Keratinocyte (primary cell): ENCODE measurements at regions not wholly inside any gene's neighbourhood (a gene's known extent, or its start where the extent isn't known, plus 50 kb on each side); places are given as distances from the start of the nearest gene placed in this dataset.

Experiments
- DNase-seq: peaks from one replicate; pipeline ENCODE4 v3.0.0-alpha.2; 2011; ENCODE audit warnings: low read depth, missing footprints, low spot score
- FAIRE-seq: peaks from 2 replicates; lab custom pipeline; 2011; peaks lifted over from hg19 to GRCh38; lab: Jason Lieb, UNC
- H2AFZ ChIP-seq: 2 replicates; pipeline ENCODE4 v1.6.0; 2012; ENCODE audit warnings: low read length, control low read depth, inconsistent platforms; ENCODE audit not compliant: control insufficient read depth
- H3K27ac ChIP-seq: 2 replicates; pipeline ENCODE4 v1.5.1; 2011; ENCODE audit warnings: low read length; ENCODE audit not compliant: control insufficient read depth, insufficient read depth
- H3K27me3 ChIP-seq: 3 replicates; pipeline ENCODE4 v1.6.0; 2011; ENCODE audit warnings: low read length; ENCODE audit not compliant: control insufficient read depth, insufficient read depth; ENCODE audit errors: extremely low read depth
- H3K36me3 ChIP-seq, 2 experiments: 2 replicates in 1 of 2; 3 replicates in 1 of 2; pipeline ENCODE4 v1.5.1; 2011; ENCODE audit warnings: low read length in 2 of 2, mild to moderate bottlenecking in 1 of 2; ENCODE audit not compliant: control insufficient read depth in 2 of 2, insufficient read depth in 2 of 2; ENCODE audit errors: extremely low read depth in 1 of 2
- H3K4me1 ChIP-seq: 3 replicates; pipeline ENCODE4 v1.5.1; 2011; ENCODE audit warnings: low read length; ENCODE audit not compliant: control insufficient read depth, insufficient read depth; ENCODE audit errors: extremely low read depth
- H3K4me2 ChIP-seq: 3 replicates; pipeline ENCODE4 v1.6.0; 2011; ENCODE audit warnings: low read depth, low read length; ENCODE audit not compliant: control insufficient read depth, insufficient read depth; ENCODE audit errors: extremely low read depth
- H3K4me3 ChIP-seq, 3 experiments: fragments of 200-600 bp in 1 of 3; sonication (generic) in 1 of 3; 2 replicates in 2 of 3; 3 replicates in 1 of 3; pipeline ENCODE4 v1.5.1; 2011 to 2016; ENCODE audit warnings: low read length in 3 of 3, mild to moderate bottlenecking in 3 of 3, control low read depth in 2 of 3, inconsistent platforms in 1 of 3, low read depth in 1 of 3, mixed read lengths in 1 of 3, mixed run types in 1 of 3, moderate library complexity in 1 of 3; ENCODE audit not compliant: control insufficient read depth in 2 of 3, insufficient read depth in 2 of 3; ENCODE audit errors: extremely low read depth in 1 of 3
- H3K79me2 ChIP-seq: 2 replicates; pipeline ENCODE4 v1.6.0; 2012; ENCODE audit warnings: low read length; ENCODE audit not compliant: control insufficient read depth, insufficient read depth
- H3K9ac ChIP-seq: 3 replicates; pipeline ENCODE4 v1.6.0; 2011; ENCODE audit warnings: low read length; ENCODE audit not compliant: control insufficient read depth, insufficient read depth; ENCODE audit errors: extremely low read depth
- H3K9me1 ChIP-seq: 3 replicates; pipeline ENCODE4 v1.6.0; 2011; ENCODE audit warnings: low read length; ENCODE audit not compliant: control insufficient read depth, insufficient read depth; ENCODE audit errors: extremely low read depth
- H3K9me3 ChIP-seq: 2 replicates; pipeline ENCODE4 v1.5.1; 2012; ENCODE audit warnings: low read depth, low read length; ENCODE audit not compliant: control insufficient read depth
- H4K20me1 ChIP-seq: 3 replicates; pipeline ENCODE4 v1.6.0; 2011; ENCODE audit warnings: low read length; ENCODE audit not compliant: control insufficient read depth, insufficient read depth; ENCODE audit errors: extremely low read depth
- EZH2 ChIP-seq: IDR thresholded peaks from one replicate; pipeline ENCODE4 v1.6.1; 2012; ENCODE audit warnings: inconsistent platforms, mild to moderate bottlenecking, low read length, moderate library complexity
- dilution Hi-C: fragments of 300-500 bp; cut with MboI; formaldehyde crosslinking; loops from one replicate; pipeline ENCODE4 v1.7.0; 2020; ENCODE audit warnings: low sequenced_read_pairs; ENCODE audit not compliant: extremely low pct_ligation_motif_present
- TF ChIP-seq, protein P1 (sequence below), 3 experiments: IDR thresholded peaks in 1 of 3; conservative IDR thresholded peaks in 1 of 3; optimal IDR thresholded peaks in 1 of 3; 2 replicates in 2 of 3; 3 replicates in 1 of 3; pipeline versions ENCODE3 to v1.5.1; 2011; ENCODE audit warnings: low read length in 3 of 3, mild to moderate bottlenecking in 3 of 3, moderate library complexity in 2 of 3, control low read depth in 1 of 3, inconsistent platforms in 1 of 3; ENCODE audit not compliant: insufficient read depth in 2 of 3; ENCODE audit errors: extremely low read depth in 1 of 3

DNA sequence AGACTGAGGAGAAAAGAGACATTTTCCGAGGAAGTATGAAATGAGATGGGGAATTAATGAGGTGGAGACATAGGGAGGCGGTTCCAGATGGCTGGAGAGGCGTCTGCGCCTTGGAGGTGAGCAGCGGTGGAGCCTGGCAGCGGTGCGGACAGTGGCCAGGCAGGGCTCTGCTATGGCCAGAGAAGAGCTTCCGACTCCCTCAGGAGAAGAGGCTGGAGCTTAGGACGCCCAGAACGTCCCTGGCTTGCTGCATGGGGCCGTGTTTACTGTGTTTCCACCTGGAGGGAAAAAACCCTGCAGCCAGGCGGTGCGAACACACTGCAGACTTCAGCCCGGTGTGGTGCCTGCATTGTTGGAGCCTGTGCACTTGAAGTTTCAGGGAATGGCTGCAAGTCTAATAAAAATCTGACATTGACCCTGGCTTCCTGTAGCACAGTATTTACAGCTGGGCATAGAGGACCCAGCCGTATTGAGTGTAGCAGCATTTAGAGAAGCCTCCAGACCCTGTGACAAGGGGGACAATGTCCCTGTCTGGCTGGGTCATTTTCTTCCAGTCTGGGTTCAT is 447.1 kb upstream of the MKI67 start:
- no peaks in the 10 kb centered on the region for H3K9me3 ChIP-seq
- H3K79me2 ChIP-seq = no peaks in the 10 kb centered on the region
- H3K9me1 ChIP-seq = no peaks in the 10 kb centered on the region
- no peak overlapping the region for H3K4me3 ChIP-seq
- no peak overlapping the region for H2AFZ ChIP-seq
- H3K27me3 ChIP-seq = no peaks in the 10 kb centered on the region
- no peak overlapping the region for H3K4me2 ChIP-seq
- no peaks in the 10 kb centered on the region for H3K4me1 ChIP-seq
- no peak overlapping the region for H3K9ac ChIP-seq
- no peaks in the 10 kb centered on the region for H3K36me3 ChIP-seq
- H4K20me1 ChIP-seq = no peaks in the 10 kb centered on the region
- dilution Hi-C loops = no loop called here
- TF ChIP-seq EZH2 = no peak
- TF ChIP-seq, protein P1, sequence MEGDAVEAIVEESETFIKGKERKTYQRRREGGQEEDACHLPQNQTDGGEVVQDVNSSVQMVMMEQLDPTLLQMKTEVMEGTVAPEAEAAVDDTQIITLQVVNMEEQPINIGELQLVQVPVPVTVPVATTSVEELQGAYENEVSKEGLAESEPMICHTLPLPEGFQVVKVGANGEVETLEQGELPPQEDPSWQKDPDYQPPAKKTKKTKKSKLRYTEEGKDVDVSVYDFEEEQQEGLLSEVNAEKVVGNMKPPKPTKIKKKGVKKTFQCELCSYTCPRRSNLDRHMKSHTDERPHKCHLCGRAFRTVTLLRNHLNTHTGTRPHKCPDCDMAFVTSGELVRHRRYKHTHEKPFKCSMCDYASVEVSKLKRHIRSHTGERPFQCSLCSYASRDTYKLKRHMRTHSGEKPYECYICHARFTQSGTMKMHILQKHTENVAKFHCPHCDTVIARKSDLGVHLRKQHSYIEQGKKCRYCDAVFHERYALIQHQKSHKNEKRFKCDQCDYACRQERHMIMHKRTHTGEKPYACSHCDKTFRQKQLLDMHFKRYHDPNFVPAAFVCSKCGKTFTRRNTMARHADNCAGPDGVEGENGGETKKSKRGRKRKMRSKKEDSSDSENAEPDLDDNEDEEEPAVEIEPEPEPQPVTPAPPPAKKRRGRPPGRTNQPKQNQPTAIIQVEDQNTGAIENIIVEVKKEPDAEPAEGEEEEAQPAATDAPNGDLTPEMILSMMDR (optimal IDR thresholded peaks at IDR 0.05 in 1 of 3, IDR thresholded peaks at IDR 0.05 in 1 of 3, conservative IDR thresholded peaks at IDR 0.05 in 1 of 3; ENCODE audit: extremely low read depth in 1 of 3, insufficient read depth in 2 of 3, low read length in 3 of 3) = no peak
- FAIRE-seq = no peak
- DNase-seq = no peak
- no peak overlapping the region for H3K27ac ChIP-seq

DNA sequence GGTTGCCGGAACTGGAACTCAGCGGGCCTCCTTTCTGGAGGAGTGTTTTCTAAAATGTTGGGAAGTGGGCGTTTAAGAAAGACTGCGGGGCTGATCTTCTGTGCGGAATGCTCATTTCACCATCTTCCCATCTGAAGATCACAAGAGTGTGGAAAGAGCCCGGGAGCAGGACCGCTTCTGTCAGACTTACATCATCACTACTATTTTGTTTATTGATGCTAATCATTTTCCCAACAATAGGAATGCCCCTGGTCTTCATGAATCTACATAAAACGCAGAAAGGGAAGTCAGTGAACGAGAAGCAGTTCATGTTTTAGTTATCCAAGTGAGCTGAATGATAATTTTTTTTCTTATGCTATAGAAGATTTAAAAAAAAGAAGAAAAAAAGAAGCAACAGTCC is 447.8 kb upstream of the MKI67 start:
- H3K4me1 ChIP-seq = no peaks in the 10 kb centered on the region
- no peak overlapping the region for H3K4me3 ChIP-seq
- H3K9me3 ChIP-seq = no peaks in the 10 kb centered on the region
- no peak overlapping the region for H3K27ac ChIP-seq
- no peak overlapping the region for H3K4me2 ChIP-seq
- no peaks in the 10 kb centered on the region for H3K36me3 ChIP-seq
- FAIRE-seq (no peak), DNase-seq (no peak)
- H3K9ac ChIP-seq = no peak overlapping the region
- dilution Hi-C loops = no loop called here
- TF ChIP-seq, protein P1 (optimal IDR thresholded peaks at IDR 0.05 in 1 of 3, IDR thresholded peaks at IDR 0.05 in 1 of 3, conservative IDR thresholded peaks at IDR 0.05 in 1 of 3; ENCODE audit: extremely low read depth in 1 of 3, insufficient read depth in 2 of 3, low read length in 3 of 3) = no peak
- TF ChIP-seq EZH2 = no peak
- no peaks in the 10 kb centered on the region for H3K27me3 ChIP-seq
- H4K20me1 ChIP-seq = no peaks in the 10 kb centered on the region
- no peaks in the 10 kb centered on the region for H3K9me1 ChIP-seq
- no peaks in the 10 kb centered on the region for H3K79me2 ChIP-seq
- no peak overlapping the region for H2AFZ ChIP-seq
